Activated CD4-positive, alpha-beta T cell treated with anti-CD3 and anti-CD28 coated beads for 24 hours (primary cell): ENCODE measurements at regions not wholly inside any gene's neighbourhood (a gene's known extent, or its start where the extent isn't known, plus 50 kb on each side); places are given as distances from the start of the nearest gene placed in this dataset.

Experiments used
- DNase-seq, 2 donors: peaks; one replicate each; pipeline ENCODE4 v3.0.0-alpha.2; 2020; ENCODE audit warnings: low read depth in 2 of 2

- DNase-seq: no peak
Observed at GRCh38 chr7:96927131-96927530, 78.2 kb upstream of the DLX6 start.

DNA sequence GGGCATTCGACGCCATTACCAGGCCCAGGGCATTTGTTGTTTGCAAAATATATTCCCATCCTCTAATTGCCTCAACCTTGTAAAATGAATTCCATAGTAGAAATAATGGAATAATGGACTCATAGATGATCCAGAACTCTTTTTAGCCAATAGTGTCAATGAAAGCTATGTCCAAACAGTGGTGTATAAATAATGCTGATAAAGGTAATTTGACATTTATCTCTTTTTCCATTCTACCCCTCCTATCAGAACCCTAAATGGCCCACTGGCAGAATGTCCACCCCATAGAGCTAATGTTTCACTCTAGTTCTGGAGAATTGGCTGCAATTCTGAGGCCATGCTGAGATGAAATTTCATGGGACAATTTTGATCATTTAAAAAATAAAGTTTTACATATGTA is 76.4 kb upstream of the DLX6 start:
- no peak for DNase-seq

DNA sequence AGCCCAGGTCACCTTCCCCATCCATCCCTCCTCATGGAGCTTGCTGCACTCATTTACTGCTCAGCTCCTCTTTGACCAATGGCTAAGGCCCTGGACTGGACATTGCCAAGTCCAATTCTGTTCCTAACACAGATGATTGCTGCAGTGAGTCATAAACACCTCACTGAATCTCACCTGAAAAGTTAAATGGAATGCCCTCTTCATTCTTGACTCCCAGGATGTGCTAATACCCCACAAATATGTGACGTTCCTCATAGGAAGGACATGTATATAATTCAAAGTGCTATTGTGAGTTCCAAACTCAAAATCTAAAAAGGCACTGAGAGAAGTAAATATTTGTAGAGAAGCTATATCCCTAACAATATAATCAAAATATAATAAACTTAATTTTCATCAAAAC is 73.5 kb upstream of the DLX6 start:
- DNase-seq: no peak

DNA sequence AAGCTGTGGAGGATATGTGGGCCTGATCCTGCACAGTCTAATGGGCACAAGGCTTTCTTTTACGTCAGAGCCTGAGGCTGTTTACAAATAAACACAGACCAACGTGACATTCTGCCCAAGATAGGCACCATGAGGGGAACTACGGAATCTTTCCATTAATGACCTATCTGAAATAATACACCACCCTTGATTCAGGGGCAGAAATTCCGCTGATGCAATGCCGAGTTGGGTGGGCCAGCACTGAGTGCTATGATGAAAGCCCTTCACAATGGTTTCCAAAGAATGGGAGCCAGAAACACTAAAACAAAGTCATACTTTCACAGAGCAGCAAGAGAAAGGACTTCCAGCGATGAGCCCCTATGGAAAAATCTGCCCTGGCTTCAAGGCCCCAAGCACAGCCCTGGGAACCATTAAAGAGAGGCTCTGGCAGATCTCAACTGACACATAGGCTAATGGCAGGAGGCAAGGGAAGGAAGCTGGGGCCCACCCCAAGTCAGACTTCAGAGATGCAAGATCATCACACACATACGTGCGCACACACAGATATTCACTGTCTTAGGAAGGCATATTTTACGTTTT is 72.2 kb upstream of the DLX6 start:
- no peak for DNase-seq

DNA sequence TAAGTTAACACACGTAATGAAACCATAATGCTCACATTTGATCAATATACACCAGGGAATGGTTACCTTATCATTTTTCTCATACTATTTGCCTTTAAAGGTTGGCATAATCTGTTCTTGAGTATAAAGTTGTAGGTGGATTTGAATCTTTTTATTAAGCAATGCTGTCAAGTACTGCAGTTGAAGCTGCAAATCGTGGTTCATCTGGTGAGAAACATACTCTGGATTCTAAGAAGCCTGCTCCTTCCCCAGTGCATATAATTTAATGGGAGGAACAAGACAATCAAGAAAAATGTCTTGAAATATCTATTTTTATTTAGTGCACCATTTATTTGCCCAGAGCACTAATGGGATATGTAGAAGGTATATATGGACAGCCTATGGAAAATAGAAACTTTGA is 68.7 kb upstream of the DLX6 start:
- DNase-seq: no peak

DNA sequence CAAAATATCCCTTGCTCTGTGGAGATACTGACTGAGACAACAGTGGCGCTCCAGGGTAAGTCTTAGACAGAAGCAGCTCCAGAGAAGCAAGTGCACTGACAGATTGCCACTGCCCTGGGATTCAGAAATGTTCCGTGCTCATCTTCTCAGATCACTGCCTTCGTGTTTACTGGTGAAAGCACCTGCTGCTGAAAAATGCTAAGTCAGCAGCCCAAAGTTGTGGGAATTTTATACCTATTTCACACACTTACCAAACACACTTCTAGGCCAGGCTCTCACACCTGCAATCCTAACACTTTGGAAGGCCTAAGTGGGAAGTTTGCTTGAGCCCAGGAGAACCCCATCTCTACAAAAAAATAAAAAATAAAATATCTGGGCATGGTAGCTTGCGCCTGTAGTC is 63.2 kb upstream of the DLX6 start:
- no peak for DNase-seq

DNA sequence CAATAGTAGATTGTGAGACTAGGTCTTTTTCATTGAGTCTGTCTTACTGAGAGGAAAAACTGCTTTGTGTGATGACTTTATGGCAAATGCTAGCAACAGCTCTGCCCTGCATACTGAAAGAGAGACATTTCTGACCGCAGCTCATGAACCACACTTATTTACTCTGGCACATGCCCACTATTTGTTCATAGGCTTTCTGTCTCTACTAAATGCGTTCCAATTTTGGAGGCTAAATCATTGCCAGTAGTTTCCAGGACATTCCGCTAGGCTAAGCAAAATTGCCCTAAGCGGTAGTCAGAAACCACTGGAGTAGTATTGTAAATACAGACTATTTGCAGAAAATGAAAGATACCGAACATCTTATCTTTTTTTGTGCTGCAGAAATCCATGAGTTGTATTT is 55.6 kb upstream of the DLX6 start:
- DNase-seq: no peak

DNA sequence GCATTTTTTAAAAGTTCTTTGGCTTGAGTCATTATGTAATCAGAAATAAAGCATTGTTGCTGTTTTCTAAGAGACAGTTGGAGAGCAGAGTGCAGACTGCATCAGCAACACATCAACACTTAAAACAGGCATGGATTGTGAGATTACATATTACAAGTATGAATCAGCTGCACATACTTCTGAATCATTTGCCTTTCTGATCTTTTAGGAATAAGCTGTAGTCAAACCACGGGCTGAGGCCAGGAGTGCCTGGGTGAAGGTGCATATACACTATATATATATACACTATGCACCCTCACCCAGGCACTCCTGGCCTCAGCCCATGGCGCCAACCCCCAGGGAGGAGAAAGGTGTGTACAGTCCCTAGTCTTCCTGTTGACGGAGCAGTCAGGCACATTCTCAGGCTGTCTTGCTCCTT is 52.4 kb upstream of the DLX6 start:
- no peak for DNase-seq

DNA sequence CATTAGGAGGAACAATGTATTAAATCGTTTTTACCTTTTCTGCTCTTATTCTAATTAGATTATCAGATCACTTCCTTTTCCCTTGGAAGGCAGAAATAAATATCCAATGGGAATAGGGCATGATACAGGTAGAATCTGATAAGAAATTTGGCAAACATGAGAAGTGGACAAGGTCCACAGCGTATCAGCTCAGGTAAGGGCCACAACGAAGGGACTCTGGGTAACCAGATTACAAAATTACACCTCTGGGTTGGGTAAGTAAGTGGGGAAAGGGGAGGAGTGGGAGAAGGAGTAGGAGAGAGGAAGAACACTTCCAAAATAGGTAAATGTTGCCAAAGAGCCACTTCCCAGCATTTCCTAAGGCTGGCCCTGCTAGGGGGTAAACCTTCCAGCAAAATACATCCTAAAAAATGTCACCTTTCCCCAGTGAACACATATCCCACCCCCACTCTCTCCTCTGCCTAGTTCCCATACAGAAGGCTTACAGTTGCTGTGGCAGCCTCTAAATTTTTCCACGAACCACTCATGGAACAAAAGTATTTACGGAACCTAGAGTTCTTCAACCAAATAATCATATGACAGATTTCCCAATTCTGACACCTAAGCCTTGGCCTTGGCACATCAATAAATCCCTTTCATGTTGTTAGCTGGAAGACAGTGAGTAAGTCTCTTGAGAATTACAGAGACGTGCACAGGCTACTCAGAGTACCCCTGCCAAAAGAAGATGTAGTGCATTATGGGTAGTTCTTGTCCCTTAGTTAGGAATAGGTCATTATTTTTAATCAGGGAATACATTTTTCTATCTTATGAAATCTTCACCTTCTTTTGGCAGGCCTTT is 51.5 kb upstream of the DLX6 start:
- no peak for DNase-seq
